GM19239 (cell line): ENCODE measurements at regions not wholly inside any gene's neighbourhood (a gene's known extent, or its start where the extent isn't known, plus 50 kb on each side); places are given as distances from the start of the nearest gene placed in this dataset.
"Not testable (repeated sequence)": the region's sequence is repeated elsewhere in the genome, so short reads cannot be mapped to it uniquely, and the experiment has no call there.

ENCODE experiments used
- DNase-seq: peaks from one replicate; pipeline ENCODE4 v3.0.0; 2011; ENCODE audit warnings: low spot score; ENCODE audit not compliant: insufficient read length
- FAIRE-seq: peaks from 2 replicates; lab custom pipeline; 2011; peaks lifted over from hg19 to GRCh38; lab: Jason Lieb, UNC

GRCh38 chr2:47964277-47964676 lies 58.0 kb upstream of the FBXO11 start:
- FAIRE-seq (no peak), DNase-seq (no peak)

- no peak for DNase-seq
- FAIRE-seq, result no peak
Measured at GRCh38 chr2:47964722-47965434, 58.6 kb upstream of the FBXO11 start.

DNA sequence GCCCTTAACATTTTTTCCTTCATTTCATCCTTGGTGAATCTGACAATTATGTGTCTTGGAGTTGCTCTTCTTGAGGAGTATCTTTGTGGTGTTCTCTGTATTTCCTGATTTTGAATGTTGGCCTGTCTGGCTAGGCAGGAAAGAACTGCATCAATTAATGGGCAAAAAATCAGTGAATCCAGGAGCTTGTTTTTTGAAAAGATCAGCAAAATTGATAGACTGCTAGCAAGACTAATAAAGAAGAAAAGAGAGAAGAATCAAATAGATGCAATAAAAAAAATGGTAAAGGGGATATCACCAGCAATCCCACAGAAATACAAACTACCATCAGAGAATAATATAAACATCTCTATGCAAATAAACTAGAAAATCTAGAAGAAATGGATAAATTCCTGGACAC lies 70.4 kb upstream of the FBXO11 start:
- not testable (repeated sequence) for FAIRE-seq, DNase-seq

DNA sequence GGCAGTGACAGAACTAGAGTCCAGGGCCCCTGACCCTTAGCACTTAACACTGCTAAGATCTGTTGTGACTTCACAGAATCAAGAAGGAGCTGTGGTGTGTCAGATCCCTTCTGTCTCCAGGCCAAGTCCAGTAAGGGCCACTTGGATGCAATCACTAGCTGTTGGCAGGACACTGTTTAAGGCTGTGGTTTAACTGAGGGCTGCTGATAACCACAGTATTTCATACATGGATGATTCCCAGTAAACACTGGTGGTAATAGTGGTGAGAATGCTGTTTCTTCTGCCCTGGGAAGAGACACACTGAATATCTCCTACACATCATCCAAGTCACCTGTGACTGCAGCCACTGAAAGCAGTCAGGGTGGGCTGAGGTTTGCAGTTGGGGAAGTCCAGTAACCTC lies 77.7 kb upstream of the FBXO11 start:
- FAIRE-seq (no peak), DNase-seq (no peak)

DNA sequence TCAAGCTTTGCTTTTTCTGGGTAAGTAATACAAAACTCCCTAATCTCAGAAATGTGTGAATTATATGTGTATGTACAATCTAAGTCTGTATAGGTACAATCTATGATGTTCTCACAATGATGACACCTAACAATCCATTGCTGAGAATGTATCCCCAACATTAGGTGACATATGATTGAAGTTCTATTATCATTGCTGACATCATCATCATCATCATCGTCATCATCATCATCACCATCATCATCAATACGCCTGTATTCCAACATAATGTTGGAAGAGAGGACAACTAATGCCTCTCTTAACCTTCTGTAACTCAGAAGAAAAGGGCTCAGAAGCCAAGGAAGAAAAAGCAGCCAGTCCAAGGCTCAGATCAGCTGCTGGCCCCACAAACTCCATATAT lies 84.2 kb upstream of the FBXO11 start:
- no peak for FAIRE-seq
- DNase-seq, result no peak

DNA sequence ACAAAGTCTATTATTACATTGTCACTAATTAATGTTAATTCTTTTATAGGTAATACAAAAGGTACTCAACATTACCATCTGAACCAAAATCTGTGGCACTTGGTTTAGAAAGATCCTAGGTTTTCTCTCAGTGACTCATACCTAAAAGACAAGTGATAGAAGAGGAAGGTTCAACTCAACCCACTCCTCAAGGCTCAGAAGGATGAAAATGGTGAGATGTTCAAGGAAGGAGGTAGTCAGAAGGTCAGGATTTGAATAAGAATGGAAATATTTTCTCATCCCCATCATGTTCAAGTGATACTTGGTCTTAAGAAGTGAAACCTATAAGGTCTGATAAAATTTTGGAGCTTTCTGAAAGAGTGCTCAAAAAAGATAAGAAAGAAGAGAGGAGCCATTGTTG lies 86.4 kb upstream of the FBXO11 start:
- DNase-seq, result no peak
- FAIRE-seq, result no peak

- no peak for DNase-seq
- FAIRE-seq, result no peak
Measured at GRCh38 chr2:47996808-47997207, 90.5 kb upstream of the FBXO11 start.

DNA sequence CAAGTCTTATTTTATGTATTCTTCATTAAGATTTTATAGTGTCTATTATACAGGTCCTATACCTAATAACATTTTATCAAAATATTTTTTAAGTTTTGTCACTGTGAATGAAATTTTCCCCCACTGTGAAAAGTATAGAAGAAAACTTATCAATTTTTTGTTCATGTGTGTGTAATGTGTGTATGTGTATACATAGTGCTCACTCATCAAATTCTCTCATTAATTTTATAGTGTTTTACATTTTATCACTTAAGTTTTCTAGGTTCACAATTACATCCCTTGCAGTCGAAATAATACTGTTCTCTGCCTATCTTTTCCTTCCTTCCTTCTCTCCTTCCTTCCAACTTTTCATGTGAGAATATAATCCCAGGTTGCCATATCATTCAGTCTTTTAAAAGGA lies 93.2 kb upstream of the FBXO11 start:
- FAIRE-seq, result no peak
- DNase-seq, result no peak

- no peak for FAIRE-seq
- DNase-seq, result no peak
Measured at GRCh38 chr2:48001498-48001897, 95.2 kb upstream of the FBXO11 start.

DNA sequence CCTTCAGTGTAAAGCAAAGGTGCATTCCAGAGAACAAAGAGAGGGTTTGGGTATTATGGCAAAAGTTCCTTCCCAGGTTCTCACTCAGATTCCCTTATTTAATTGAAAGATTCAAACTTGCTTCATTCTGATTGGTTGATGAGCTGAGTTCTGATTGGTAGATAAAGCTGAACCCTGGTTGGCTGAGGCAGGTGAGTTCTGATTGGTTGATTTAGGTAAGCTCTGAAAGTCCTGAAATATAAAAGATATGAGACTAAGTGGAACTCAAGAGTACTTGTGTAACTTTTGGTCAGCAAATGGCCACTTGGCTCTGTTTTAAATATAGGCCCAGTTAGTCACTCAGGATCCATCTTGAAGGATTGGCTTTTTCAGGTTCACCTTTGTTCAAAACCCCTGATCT lies 99.8 kb upstream of the FBXO11 start:
- DNase-seq (no peak), FAIRE-seq (no peak)

GRCh38 chr2:48007699-48008268 lies 101.5 kb upstream of the FBXO11 start:
- FAIRE-seq, result no peak
- DNase-seq, result no peak

DNA sequence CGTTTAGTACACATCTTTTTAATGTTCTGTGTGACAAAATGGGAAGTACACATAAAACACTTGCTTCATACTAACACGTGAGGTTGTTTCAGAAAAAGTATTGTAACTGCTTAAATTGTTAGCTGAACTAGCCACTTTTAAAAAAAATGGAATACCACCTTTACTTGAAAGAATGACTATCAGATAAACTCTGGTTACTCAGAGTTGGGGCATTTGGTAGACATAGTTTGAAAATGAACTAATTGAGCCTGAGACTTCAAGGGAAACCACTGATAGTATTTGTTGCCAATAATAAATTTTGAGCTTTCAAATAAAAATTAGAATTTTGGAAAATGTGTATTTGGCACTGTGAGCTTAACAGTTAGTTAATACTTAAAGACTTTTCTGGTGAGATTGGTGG lies 103.0 kb upstream of the FBXO11 start:
- no peak for FAIRE-seq
- DNase-seq, result no peak

GRCh38 chr2:48015421-48015820 lies 109.1 kb upstream of the FBXO11 start:
- FAIRE-seq, result no peak

GRCh38 chr2:48016225-48017019 lies 110.1 kb upstream of the FBXO11 start:
- no peak for FAIRE-seq
- no peak for DNase-seq

More at GRCh38 chr2:48015421-48015820, 109.1 kb upstream of the FBXO11 start:
- DNase-seq, result no peak

DNA sequence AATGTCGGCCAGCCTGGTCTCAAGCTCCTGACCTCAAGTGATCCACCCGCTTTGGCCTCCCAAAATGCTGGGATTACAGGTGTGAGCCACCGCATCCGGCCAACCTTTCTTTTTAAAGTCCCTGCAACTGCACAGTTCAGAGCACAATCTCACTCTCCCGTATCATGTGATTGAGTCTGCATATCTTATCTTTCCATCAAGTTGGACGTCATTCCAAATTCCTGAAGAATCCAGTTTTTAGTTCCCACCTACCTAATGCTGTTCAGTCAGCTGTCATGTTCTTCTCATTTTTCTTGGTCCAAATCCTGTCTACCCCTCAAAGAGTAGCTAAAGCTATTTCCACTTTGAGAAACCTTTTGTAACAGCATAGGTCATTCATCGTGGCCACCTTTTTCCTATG lies 110.8 kb upstream of the FBXO11 start:
- FAIRE-seq (no peak), DNase-seq (no peak)

GRCh38 chr2:48018480-48018879 lies 112.2 kb upstream of the FBXO11 start:
- DNase-seq (no peak), FAIRE-seq (no peak)

DNA sequence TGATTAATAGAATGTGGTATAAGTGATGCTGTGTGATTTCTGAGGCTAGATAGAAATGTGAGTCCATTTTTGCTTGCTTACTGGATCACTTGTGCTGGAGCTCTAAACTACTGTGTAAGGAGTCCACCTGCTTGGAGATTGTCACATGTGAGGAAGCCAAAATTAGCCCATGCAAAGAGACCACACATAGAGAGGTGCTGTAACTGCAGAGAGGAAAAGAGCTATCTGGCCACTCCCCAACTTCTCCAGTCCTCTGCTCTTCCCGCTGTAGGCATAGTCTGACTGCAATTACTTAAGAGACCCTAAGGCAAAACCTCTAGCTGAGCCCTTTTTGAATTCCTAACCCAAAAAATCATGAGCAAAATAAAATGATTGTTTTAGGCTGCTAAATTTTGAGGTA lies 120.6 kb upstream of the FBXO11 start:
- DNase-seq (no peak), FAIRE-seq (no peak)

- DNase-seq (no peak), FAIRE-seq (no peak)
Measured at GRCh38 chr2:48032765-48033164, 126.5 kb upstream of the FBXO11 start.

DNA sequence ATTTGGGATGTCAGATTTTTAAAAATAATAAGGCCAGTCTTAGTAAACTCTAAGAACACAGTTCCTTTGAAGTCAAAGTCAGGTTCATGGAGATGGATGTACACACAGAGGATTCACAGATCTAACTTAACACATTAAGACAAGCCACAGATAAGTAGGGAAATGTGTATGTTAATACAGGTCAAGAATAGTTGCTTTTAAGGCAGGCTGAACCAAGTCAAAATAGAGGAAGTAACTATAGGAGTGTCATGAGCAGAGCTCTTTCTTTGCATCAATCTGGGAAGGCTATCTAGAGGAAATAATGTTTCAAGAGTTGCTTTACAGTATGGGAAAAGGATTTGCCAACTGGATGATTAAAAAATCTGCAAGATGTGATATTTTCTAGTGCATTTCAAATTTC lies 128.0 kb upstream of the FBXO11 start:
- FAIRE-seq, result no peak
- DNase-seq, result no peak

DNA sequence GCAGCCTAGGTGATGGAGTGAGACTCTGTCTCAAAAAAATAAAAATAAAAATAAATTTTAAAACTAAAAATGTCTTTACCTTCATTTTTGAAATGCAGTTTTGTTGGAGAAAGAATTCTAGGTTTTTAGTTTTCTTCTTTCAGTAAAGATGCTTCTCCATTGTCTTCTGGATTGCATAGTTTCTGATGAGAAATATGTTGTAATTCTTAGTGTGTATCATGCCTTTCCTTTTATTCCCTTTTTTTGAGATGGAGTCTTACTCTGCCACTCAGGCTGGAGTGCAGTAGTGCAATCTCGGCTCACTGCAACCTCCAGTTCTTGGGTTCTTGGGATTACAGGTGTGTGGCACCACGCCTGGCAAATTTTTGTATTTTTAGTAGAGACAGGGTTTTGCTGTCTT lies 130.0 kb upstream of the FBXO11 start:
- FAIRE-seq, result no peak
- DNase-seq, result no peak

- DNase-seq, result no peak
- FAIRE-seq, result no peak
Measured at GRCh38 chr2:48039209-48039990, 133.1 kb upstream of the FBXO11 start.
